GM12878 (cell line): ENCODE measurements at regions not wholly inside any gene's neighbourhood (a gene's known extent, or its start where the extent isn't known, plus 50 kb on each side); places are given as distances from the start of the nearest gene placed in this dataset.

Source experiments
- CTCF ChIP-seq, 3 experiments: IDR thresholded peaks in 2 of 3; conservative IDR thresholded peaks in 1 of 3; 2 replicates each; pipeline ENCODE4 v1.5.1; 2011; ENCODE audit warnings: low read depth in 3 of 3, low read length in 3 of 3, mild to moderate bottlenecking in 3 of 3, control low read depth in 2 of 3, moderate library complexity in 2 of 3, inconsistent platforms in 1 of 3, mixed read lengths in 1 of 3; ENCODE audit not compliant: control insufficient read depth in 2 of 3, insufficient read depth in 1 of 3; ENCODE audit errors: extremely low read depth in 1 of 3
- NRF1 ChIP-seq: conservative IDR thresholded peaks from 2 replicates; pipeline ENCODE4 v1.6.1; 2011; ENCODE audit warnings: mild to moderate bottlenecking, low read depth, low read length, improper control_type of control experiment
- USF2 ChIP-seq: IDR thresholded peaks from 2 replicates; pipeline ENCODE4 v1.6.1; 2011; ENCODE audit warnings: low read depth, low read length, improper control_type of control experiment, borderline replicate concordance

- TF ChIP-seq USF2 (no peak), CTCF (IDR thresholded peaks at IDR 0.05 in 2 of 3, conservative IDR thresholded peaks at IDR 0.05 in 1 of 3; ENCODE audit: control insufficient read depth in 2 of 3, extremely low read depth in 1 of 3, insufficient read depth in 1 of 3, low read depth in 3 of 3, low read length in 3 of 3) (no peak), NRF1 (no peak)
Observed at GRCh38 chr11:45075952-45076351, 70.5 kb upstream of the PRDM11 start.
